Activated B cell treated with CpG ODN at 0.5 μM for 24 hours (primary cell): ENCODE measurements at regions not wholly inside any gene's neighbourhood (a gene's known extent, or its start where the extent isn't known, plus 50 kb on each side); places are given as distances from the start of the nearest gene placed in this dataset.

ENCODE experiments used
- ATAC-seq: fragments of 200-7000 bp; cut with Tn5 transposase; one replicate; pipeline ENCODE4 v1.10.0; 2021; ENCODE audit warnings: low read depth, mild to moderate bottlenecking, moderate library complexity
- CTCF ChIA-PET: fragments of 350-600 bp; sonication (Branson Sonifier 250); formaldehyde crosslinking; loops from one replicate; lab custom pipeline; 2021; ENCODE audit warnings: antibody characterized with exemption; lab: Charles Lee
- POLR2A ChIA-PET: fragments of 350-600 bp; sonication (Branson Sonifier 250); formaldehyde crosslinking; loops from one replicate; lab custom pipeline; 2021; ENCODE audit warnings: antibody characterized with exemption; lab: Charles Lee
- DNase-seq: peaks from one replicate; pipeline ENCODE4 v3.0.0; 2022
- H3K27ac Mint-ChIP-seq: one replicate; pipeline ENCODE4 v1.8.0; 2020; ENCODE audit warnings: mixed read lengths
- H3K27me3 Mint-ChIP-seq: one replicate; pipeline ENCODE4 v1.8.0; 2021; ENCODE audit warnings: mixed read lengths
- H3K36me3 Mint-ChIP-seq: one replicate; pipeline ENCODE4 v1.8.0; 2021; ENCODE audit warnings: low read depth, mixed read lengths
- H3K4me1 Mint-ChIP-seq: one replicate; pipeline ENCODE4 v1.8.0; 2021; ENCODE audit warnings: mixed read lengths
- H3K4me3 Mint-ChIP-seq: one replicate; pipeline ENCODE4 v1.8.0; 2020; ENCODE audit warnings: mild to moderate bottlenecking, mixed read lengths
- H3K9me3 Mint-ChIP-seq: one replicate; pipeline ENCODE4 v1.8.0; 2020; ENCODE audit warnings: mixed read lengths
- intact Hi-C: fragments of 100-400 bp; cut with micrococcal nuclease; formaldehyde crosslinking; loops from one replicate; pipeline ENCODE4 v1.15.1; 2024
- TF ChIP-seq, protein P1 (sequence below): fragments of 200-600 bp; IDR thresholded peaks from one replicate; pipeline ENCODE4 v1.8.0; 2022; ENCODE audit warnings: antibody characterized with exemption, mild to moderate bottlenecking

DNA sequence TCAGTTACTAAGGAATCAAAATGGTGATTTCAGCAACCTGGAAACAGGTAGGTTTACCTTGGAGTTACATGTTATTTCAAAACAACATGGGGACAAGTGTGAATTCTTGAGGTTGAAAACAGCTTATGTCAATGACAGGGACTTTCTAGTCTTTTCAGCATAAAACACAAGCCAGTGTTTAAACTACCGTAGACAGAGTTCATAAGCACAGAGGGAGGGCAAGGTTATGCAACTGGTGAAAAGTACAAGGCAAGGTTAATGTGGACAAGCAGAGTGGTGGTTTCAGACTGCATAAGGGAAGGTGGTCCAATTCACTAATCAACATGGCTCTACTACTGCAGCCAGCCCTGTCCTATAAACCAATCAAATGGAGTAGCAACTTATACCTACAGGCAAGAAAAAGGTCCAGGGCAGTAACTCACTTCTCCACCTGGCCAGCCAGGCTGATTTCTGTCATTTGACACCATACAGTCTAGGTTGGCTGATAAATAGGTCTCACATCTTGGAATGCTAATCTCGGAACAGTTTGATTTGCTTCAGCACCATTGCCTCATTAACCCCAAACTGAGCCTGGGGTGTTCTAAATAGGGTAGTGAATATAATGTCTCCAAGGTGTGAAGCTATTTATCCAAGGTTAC is 250.3 kb upstream of the PROX1 start:
- CTCF ChIA-PET, result no interaction called here
- no peak for ATAC-seq
- Mint-ChIP-seq H3K27me3 (peaks cover 4% of the 10 kb centered on the region), H3K36me3 (no peaks in the 10 kb centered on the region), H3K4me1 (no peaks in the 10 kb centered on the region), H3K9me3 (peaks cover 3% of the 10 kb centered on the region), H3K4me3 (no peak overlapping the region), H3K27ac (no peak overlapping the region)
- DNase-seq, result no peak
- TF ChIP-seq, protein P1, sequence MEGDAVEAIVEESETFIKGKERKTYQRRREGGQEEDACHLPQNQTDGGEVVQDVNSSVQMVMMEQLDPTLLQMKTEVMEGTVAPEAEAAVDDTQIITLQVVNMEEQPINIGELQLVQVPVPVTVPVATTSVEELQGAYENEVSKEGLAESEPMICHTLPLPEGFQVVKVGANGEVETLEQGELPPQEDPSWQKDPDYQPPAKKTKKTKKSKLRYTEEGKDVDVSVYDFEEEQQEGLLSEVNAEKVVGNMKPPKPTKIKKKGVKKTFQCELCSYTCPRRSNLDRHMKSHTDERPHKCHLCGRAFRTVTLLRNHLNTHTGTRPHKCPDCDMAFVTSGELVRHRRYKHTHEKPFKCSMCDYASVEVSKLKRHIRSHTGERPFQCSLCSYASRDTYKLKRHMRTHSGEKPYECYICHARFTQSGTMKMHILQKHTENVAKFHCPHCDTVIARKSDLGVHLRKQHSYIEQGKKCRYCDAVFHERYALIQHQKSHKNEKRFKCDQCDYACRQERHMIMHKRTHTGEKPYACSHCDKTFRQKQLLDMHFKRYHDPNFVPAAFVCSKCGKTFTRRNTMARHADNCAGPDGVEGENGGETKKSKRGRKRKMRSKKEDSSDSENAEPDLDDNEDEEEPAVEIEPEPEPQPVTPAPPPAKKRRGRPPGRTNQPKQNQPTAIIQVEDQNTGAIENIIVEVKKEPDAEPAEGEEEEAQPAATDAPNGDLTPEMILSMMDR, result no peak
- POLR2A ChIA-PET, result no interaction called here
- intact Hi-C loops, result no loop called here

GRCh38 chr1:213738658-213739057 is 249.1 kb upstream of the PROX1 start:
- Mint-ChIP-seq H3K27ac (no peak overlapping the region), H3K27me3 (peaks cover 4% of the 10 kb centered on the region), H3K4me3 (no peak overlapping the region), H3K36me3 (no peaks in the 10 kb centered on the region), H3K9me3 (no peaks in the 10 kb centered on the region), H3K4me1 (no peaks in the 10 kb centered on the region)
- TF ChIP-seq, protein P1, result no peak
- ChIA-PET POLR2A (no interaction called here), CTCF (no interaction called here)
- ATAC-seq (no peak), DNase-seq (no peak)
- intact Hi-C loops, result no loop called here

GRCh38 chr1:213742992-213743391 is 244.8 kb upstream of the PROX1 start:
- ChIA-PET POLR2A (no interaction called here), CTCF (no interaction called here)
- intact Hi-C loops, result no loop called here
- H3K27me3 Mint-ChIP-seq, result peaks cover 3% of the 10 kb centered on the region
- no peaks in the 10 kb centered on the region for H3K9me3 Mint-ChIP-seq
- no peak overlapping the region for H3K4me3 Mint-ChIP-seq
- no peaks in the 10 kb centered on the region for H3K36me3 Mint-ChIP-seq
- TF ChIP-seq, protein P1, result no peak
- DNase-seq, result no peak
- ATAC-seq, result no peak
- H3K4me1 Mint-ChIP-seq, result no peaks in the 10 kb centered on the region
- H3K27ac Mint-ChIP-seq, result no peak overlapping the region

DNA sequence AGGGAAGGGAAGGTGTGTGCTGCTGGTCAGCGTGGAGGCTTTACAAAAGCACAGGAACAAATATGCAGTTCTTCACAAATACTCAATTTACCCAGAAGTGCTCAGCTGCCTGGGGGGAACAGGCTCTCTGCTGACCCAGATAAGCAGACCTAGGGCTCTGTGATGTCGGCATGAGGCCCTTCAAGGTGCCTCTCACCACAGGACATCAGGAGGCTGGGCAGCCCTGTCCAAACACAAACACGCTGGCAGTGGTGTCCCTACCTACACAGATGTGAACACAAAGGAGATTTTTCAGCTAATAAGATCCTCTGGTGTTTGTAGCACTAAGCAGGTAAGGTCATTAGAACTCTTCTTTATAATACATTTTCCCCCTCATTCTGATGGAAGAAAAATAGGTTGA is 243.0 kb upstream of the PROX1 start:
- intact Hi-C loops, result no loop called here
- CTCF ChIA-PET, result no interaction called here
- POLR2A ChIA-PET, result no interaction called here

DNA sequence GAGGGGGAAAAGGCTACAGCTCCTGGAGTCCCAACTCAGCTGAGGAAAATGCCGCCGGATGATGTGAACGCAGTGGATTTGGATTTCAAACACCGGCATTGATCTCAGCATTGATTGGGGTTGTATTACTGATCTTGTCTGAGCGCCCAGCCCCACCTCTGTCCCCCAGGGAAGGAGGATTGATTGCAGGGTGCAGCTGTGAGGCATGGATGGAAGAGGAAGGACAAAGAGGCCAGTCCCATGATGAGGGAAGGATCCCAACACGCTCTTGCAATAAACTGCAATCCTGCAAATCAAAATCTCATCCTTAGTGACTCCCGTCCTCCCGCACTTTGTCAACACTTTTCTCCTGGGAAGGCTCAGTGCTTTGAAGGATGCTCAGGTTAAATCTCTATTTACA is 242.3 kb upstream of the PROX1 start:
- Mint-ChIP-seq H3K4me3 (no peak overlapping the region), H3K27ac (no peak overlapping the region), H3K27me3 (peaks cover 3% of the 10 kb centered on the region), H3K36me3 (no peaks in the 10 kb centered on the region), H3K4me1 (no peaks in the 10 kb centered on the region), H3K9me3 (no peaks in the 10 kb centered on the region)
- ChIA-PET POLR2A (no interaction called here), CTCF (no interaction called here)
- intact Hi-C loops, result no loop called here
- TF ChIP-seq, protein P1, result no peak
- DNase-seq, result no peak
- ATAC-seq, result no peak

More for the DNA sequence above, 243.0 kb upstream of the PROX1 start:
- no peaks in the 10 kb centered on the region for H3K36me3 Mint-ChIP-seq
- H3K4me1 Mint-ChIP-seq, result no peaks in the 10 kb centered on the region
- no peak overlapping the region for H3K4me3 Mint-ChIP-seq
- TF ChIP-seq, protein P1, result no peak
- H3K27me3 Mint-ChIP-seq, result peaks cover 3% of the 10 kb centered on the region
- H3K27ac Mint-ChIP-seq, result no peak overlapping the region
- H3K9me3 Mint-ChIP-seq, result no peaks in the 10 kb centered on the region
- DNase-seq (no peak), ATAC-seq (no peak)
